Left lung (tissue), 4 donors: ENCODE measurements at regions not wholly inside any gene's neighbourhood (a gene's known extent, or its start where the extent isn't known, plus 50 kb on each side); places are given as distances from the start of the nearest gene placed in this dataset.

ENCODE experiments used
- ATAC-seq: fragments of 200-7000 bp; cut with Tn5 transposase; one replicate; pipeline ENCODE4 v1.9.1; 2020; ENCODE audit warnings: moderate library complexity
- DNase-seq, 4 donors: peaks; one replicate each; pipeline ENCODE4 v3.0.0-alpha.2; 2013 to 2020
- H3K27ac ChIP-seq, 2 donors: fragments of 200-600 bp; sonication (generic) in 1 of 2; one replicate each; pipeline versions ENCODE4 v1.5.0 to v1.8.0; 2020 to 2021
- H3K27me3 ChIP-seq, 2 donors: fragments of 200-600 bp; sonication (generic) in 1 of 2; one replicate each; pipeline versions ENCODE4 v1.5.0 to v1.8.0; 2020 to 2021
- H3K36me3 ChIP-seq, 2 donors: fragments of 200-600 bp; sonication (generic) in 1 of 2; one replicate each; pipeline versions ENCODE4 v1.5.0 to v1.8.0; 2020 to 2021
- H3K4me1 ChIP-seq, 2 donors: fragments of 200-600 bp; one replicate each; pipeline ENCODE4 v1.8.0; 2021
- H3K4me3 ChIP-seq, 2 donors: fragments of 200-600 bp; sonication (generic) in 1 of 2; one replicate each; pipeline versions ENCODE4 v1.5.0 to v1.8.0; 2020 to 2021; ENCODE audit warnings: mild to moderate bottlenecking in 1 of 2
- H3K9me3 ChIP-seq, 2 donors: fragments of 200-600 bp; sonication (generic) in 1 of 2; one replicate each; pipeline versions ENCODE4 v1.5.0 to v1.8.0; 2020 to 2021
- CTCF ChIP-seq, 2 donors: fragments of 200-600 bp; sonication (generic) in 1 of 2; IDR thresholded peaks; one replicate each; pipeline versions ENCODE4 v1.5.0 to v1.8.0; 2021; ENCODE audit warnings: antibody characterized with exemption in 2 of 2
- intact Hi-C, 2 donors: fragments of 100-400 bp; cut with DNase I; formaldehyde crosslinking; loops; one replicate each; pipeline versions ENCODE4 v1.11.2 to v1.14.2; 2022
- donor health status: DM: no; HTN: yes; CAD: no.
- donor health status: DM: no; HTN: no; CAD: no.

GRCh38 chr17:77478281-77478680 is 337.5 kb downstream of the SEC14L1 start:
- no peak for TF ChIP-seq CTCF (IDR thresholded peaks at IDR 0.05)
- DNase-seq (peak in 1 of 4 donors; percentile 38), ATAC-seq (no peak)
- no peaks in the 10 kb centered on the region for H3K27me3 ChIP-seq
- intact Hi-C loops = loop anchor here in 1 of 2 donors (5.0 kb wide), 1 partner anchor 46 kb away; no protein-coding TSS in a partner anchor
- H3K9me3 ChIP-seq = no peaks in the 10 kb centered on the region
- peaks cover 0 to 25% of the 10 kb centered on the region in 2 donors for H3K36me3 ChIP-seq
- no peak overlapping the region for H3K27ac ChIP-seq
- H3K4me1 ChIP-seq = peaks cover 40 to 69% of the 10 kb centered on the region in 2 donors
- H3K4me3 ChIP-seq = no peak overlapping the region

GRCh38 chr17:77478899-77479298 is 338.1 kb downstream of the SEC14L1 start:
- Histone ChIP-seq H3K36me3 (peaks cover 0 to 32% of the 10 kb centered on the region in 2 donors), H3K4me3 (no peak overlapping the region), H3K27me3 (no peaks in the 10 kb centered on the region), H3K27ac (no peak overlapping the region), H3K9me3 (no peaks in the 10 kb centered on the region), H3K4me1 (peaks cover 35 to 62% of the 10 kb centered on the region in 2 donors)
- intact Hi-C loops = loop anchor here in 1 of 2 donors (5.0 kb wide), 1 partner anchor 47 kb away; no protein-coding TSS in a partner anchor
- TF ChIP-seq CTCF (IDR thresholded peaks at IDR 0.05) = no peak
- ATAC-seq (peak; percentile 31), DNase-seq (no peak)

GRCh38 chr17:77479372-77480198 is 338.8 kb downstream of the SEC14L1 start:
- DNase-seq = peak in 2 of 4 donors; percentile 42 to 63
- Histone ChIP-seq H3K4me3 (no peak overlapping the region), H3K27ac (no peak overlapping the region), H3K27me3 (no peaks in the 10 kb centered on the region), H3K9me3 (no peaks in the 10 kb centered on the region), H3K4me1 (peaks cover 29 to 56% of the 10 kb centered on the region in 2 donors), H3K36me3 (peaks cover 0 to 32% of the 10 kb centered on the region in 2 donors)
- ATAC-seq = no peak
- intact Hi-C loops = loop anchor here in 1 of 2 donors (5.0 kb wide), 1 partner anchor 47 kb away; no protein-coding TSS in a partner anchor
- no peak for TF ChIP-seq CTCF (IDR thresholded peaks at IDR 0.05)

GRCh38 chr17:77480199-77480508 is 339.4 kb downstream of the SEC14L1 start:
- Histone ChIP-seq H3K9me3 (no peaks in the 10 kb centered on the region), H3K4me3 (no peak overlapping the region), H3K27ac (no peak overlapping the region), H3K27me3 (no peaks in the 10 kb centered on the region), H3K36me3 (peaks cover 0 to 32% of the 10 kb centered on the region in 2 donors), H3K4me1 (peaks cover 26 to 50% of the 10 kb centered on the region in 2 donors)
- intact Hi-C loops = no loop called here
- TF ChIP-seq CTCF (IDR thresholded peaks at IDR 0.05) = no peak
- ATAC-seq (no peak), DNase-seq (no peak)

- intact Hi-C loops = no loop called here
These were observed 339.9 kb downstream of the SEC14L1 start for GRCh38 chr17:77480509-77481215.

More at GRCh38 chr17:77480509-77481215, 339.9 kb downstream of the SEC14L1 start:
- DNase-seq = peak in 1 of 4 donors; percentile 79
- no peak overlapping the region for H3K4me3 ChIP-seq
- TF ChIP-seq CTCF (IDR thresholded peaks at IDR 0.05) = no peak
- no peak for ATAC-seq
- H3K4me1 ChIP-seq = peaks cover 21 to 45% of the 10 kb centered on the region in 2 donors
- H3K9me3 ChIP-seq = no peaks in the 10 kb centered on the region
- no peaks in the 10 kb centered on the region for H3K27me3 ChIP-seq
- peaks cover 0 to 32% of the 10 kb centered on the region in 2 donors for H3K36me3 ChIP-seq
- no peak overlapping the region for H3K27ac ChIP-seq
